Suprapubic skin (tissue), 4 donors: ENCODE measurements at regions not wholly inside any gene's neighbourhood (a gene's known extent, or its start where the extent isn't known, plus 50 kb on each side); places are given as distances from the start of the nearest gene placed in this dataset.

Experiments used
- CTCF ChIP-seq, 2 donors: fragments of 200-600 bp in 1 of 2; fragments of 450-650 bp in 1 of 2; sonication (generic) in 1 of 2; IDR thresholded peaks; one replicate each; pipeline ENCODE4 v1.5.1; 2016 to 2019; ENCODE audit warnings: antibody characterized with exemption in 2 of 2, mild to moderate bottlenecking in 1 of 2, moderate library complexity in 1 of 2
- POLR2A ChIP-seq, 2 donors: fragments of 450-650 bp; IDR thresholded peaks; one replicate each; pipeline ENCODE4 v1.6.1; 2017; ENCODE audit warnings: antibody characterized with exemption in 2 of 2, mild to moderate bottlenecking in 2 of 2, moderate library complexity in 2 of 2
- POLR2AphosphoS5 ChIP-seq, 3 donors: sonication (generic); formaldehyde crosslinking; IDR thresholded peaks; one replicate each; pipeline ENCODE4 v1.6.1; 2017; ENCODE audit warnings: antibody characterized with exemption in 3 of 3

GRCh38 chr7:37505750-37506353 lies 57.2 kb upstream of the ELMO1 start:
- TF ChIP-seq CTCF (IDR thresholded peaks at IDR 0.05) (no peak), POLR2AphosphoS5 (IDR thresholded peaks at IDR 0.05) (no peak), POLR2A (IDR thresholded peaks at IDR 0.05) (no peak)
